Thymus (tissue), 11 donors: ENCODE measurements at regions not wholly inside any gene's neighbourhood (a gene's known extent, or its start where the extent isn't known, plus 50 kb on each side); places are given as distances from the start of the nearest gene placed in this dataset.

ENCODE experiments used
- DNase-seq, 9 donors: peaks; one replicate each; pipeline ENCODE4 v3.0.0-alpha.2; 2013; ENCODE audit warnings: low spot score in 9 of 9, low read depth in 6 of 9, missing footprints in 1 of 9
- H3K27ac ChIP-seq, 2 donors: one replicate each; pipeline ENCODE4 v1.5.1; 2013; ENCODE audit warnings: control low read depth in 1 of 2, low read depth in 1 of 2, low read length in 1 of 2, mild to moderate bottlenecking in 1 of 2, moderate library complexity in 1 of 2
- H3K27me3 ChIP-seq, 2 donors: one replicate each; pipeline ENCODE4 v1.5.1; 2013; ENCODE audit warnings: low read length in 1 of 2; ENCODE audit not compliant: control insufficient read depth in 2 of 2, insufficient read depth in 1 of 2
- H3K36me3 ChIP-seq, 2 donors: one replicate each; pipeline ENCODE4 v1.5.1; 2013; ENCODE audit warnings: low read length in 1 of 2, mild to moderate bottlenecking in 1 of 2, moderate library complexity in 1 of 2; ENCODE audit not compliant: control insufficient read depth in 2 of 2, insufficient read depth in 2 of 2
- H3K4me1 ChIP-seq, 2 donors: one replicate each; pipeline ENCODE4 v1.5.1; 2013; ENCODE audit warnings: low read length in 2 of 2; ENCODE audit not compliant: control insufficient read depth in 2 of 2, insufficient read depth in 2 of 2
- H3K4me3 ChIP-seq, 2 donors: one replicate each; pipeline ENCODE4 v1.5.1; 2013; ENCODE audit warnings: low read length in 2 of 2, control low read depth in 1 of 2, mild to moderate bottlenecking in 1 of 2
- H3K9me3 ChIP-seq, 2 donors: one replicate each; pipeline ENCODE4 v1.5.1; 2013; ENCODE audit warnings: low read length in 1 of 2, mild to moderate bottlenecking in 1 of 2; ENCODE audit not compliant: control insufficient read depth in 2 of 2, insufficient read depth in 1 of 2
- WGBS: extraction: QIAGEN DNeasy Blood & Tissue Kit; methylation state at CpG from one replicate; pipeline ENCODE4 v1.1.7; 2013; 5-methylcytosine and 5-hydroxymethylcytosine counted together
- donor health status: healthy.

DNA sequence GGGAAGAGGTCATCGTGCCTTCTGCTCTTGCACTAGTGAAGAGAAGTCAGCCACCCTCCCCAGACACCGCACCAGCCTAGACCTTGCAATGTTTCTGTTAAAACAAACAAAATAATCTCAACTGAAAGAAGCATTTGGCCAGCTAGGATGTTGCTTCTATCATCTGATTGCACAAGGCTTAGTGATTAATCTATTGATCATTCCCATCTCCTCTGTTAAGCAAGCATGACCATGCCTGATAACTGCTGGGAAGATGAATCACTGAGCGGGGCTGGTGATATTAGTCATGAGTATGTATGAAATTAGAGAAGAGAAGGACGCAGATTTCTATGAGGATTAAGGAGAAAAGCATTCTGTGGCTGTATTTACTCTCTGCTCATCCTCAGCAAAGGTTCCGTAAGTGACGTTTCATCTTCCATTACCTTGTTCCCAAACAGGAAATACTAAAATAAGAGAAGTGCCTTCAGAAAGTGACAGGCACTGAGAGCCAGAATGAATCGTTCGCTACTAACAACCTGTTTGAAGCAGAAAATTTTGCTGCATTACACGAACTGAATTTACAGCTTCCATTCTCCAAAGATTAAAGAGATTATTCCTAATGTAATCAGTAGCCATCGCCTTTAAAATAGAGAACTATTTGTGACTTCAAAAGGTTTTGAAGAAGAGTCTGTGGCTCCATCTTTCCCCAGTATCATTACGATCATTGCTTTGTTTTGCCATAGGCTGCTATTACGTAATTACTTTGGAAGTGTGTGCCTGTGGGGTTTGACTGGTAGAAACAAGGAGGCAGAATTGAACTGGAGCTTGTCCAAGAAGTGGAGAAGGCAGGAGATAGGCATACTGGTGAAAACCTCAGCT lies 219.1 kb downstream of the MED10 start:
- Histone ChIP-seq H3K4me3 (no peak overlapping the region), H3K9me3 (no peaks in the 10 kb centered on the region), H3K27ac (no peak overlapping the region), H3K27me3 (no peaks in the 10 kb centered on the region), H3K4me1 (no peaks in the 10 kb centered on the region), H3K36me3 (no peaks in the 10 kb centered on the region)
- WGBS = 83% methylated on average over 12 of the region's 12 CpGs
- DNase-seq = no peak

DNA sequence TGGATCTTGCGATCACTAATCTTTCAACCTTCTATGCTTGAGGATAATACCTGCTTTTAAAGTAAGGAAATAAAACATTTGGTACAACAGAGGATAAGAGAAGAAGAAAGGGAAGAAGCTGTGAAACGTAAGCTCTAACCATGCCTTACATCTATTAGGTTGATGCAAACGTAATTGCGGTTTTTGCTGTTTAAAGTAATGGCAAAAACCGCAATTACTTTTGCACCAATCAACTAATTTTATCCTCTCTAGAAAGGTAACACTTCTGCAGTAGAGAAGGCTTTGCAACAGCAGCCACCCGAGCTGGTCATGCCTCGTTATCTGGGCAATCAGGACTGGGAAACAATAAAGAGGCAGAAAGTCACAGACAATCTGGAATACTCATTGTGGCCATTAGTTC lies 224.1 kb downstream of the MED10 start:
- H3K27me3 ChIP-seq = no peaks in the 10 kb centered on the region
- WGBS = 86% methylated on average over 7 of the region's 7 CpGs
- no peak overlapping the region for H3K4me3 ChIP-seq
- H3K4me1 ChIP-seq = no peaks in the 10 kb centered on the region
- no peaks in the 10 kb centered on the region for H3K9me3 ChIP-seq
- no peaks in the 10 kb centered on the region for H3K36me3 ChIP-seq
- H3K27ac ChIP-seq = no peak overlapping the region
- no peak for DNase-seq

DNA sequence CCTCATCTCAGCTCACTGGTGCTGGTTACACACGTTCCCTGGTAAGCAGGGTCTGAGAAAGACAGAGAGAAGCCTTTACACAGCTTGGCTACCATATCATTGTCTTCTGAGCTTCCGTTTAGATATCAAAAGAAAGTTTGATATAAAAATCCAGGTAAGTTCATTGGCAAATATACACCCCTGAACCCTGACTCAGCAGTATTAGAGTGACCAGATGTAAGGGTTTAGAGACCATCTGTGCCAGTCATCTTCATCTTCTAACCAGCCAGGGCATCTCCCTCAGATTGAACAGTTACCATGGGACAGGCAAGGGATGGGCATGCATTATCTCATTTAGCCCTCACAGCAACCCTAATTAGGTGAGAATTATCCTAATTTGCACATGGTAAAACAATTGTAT lies 232.1 kb downstream of the MED10 start:
- WGBS = 83% methylated on average over 2 of the region's 2 CpGs
- DNase-seq = no peak
- Histone ChIP-seq H3K27ac (no peak overlapping the region), H3K36me3 (no peaks in the 10 kb centered on the region), H3K27me3 (no peaks in the 10 kb centered on the region), H3K9me3 (no peaks in the 10 kb centered on the region), H3K4me1 (no peaks in the 10 kb centered on the region), H3K4me3 (no peak overlapping the region)

DNA sequence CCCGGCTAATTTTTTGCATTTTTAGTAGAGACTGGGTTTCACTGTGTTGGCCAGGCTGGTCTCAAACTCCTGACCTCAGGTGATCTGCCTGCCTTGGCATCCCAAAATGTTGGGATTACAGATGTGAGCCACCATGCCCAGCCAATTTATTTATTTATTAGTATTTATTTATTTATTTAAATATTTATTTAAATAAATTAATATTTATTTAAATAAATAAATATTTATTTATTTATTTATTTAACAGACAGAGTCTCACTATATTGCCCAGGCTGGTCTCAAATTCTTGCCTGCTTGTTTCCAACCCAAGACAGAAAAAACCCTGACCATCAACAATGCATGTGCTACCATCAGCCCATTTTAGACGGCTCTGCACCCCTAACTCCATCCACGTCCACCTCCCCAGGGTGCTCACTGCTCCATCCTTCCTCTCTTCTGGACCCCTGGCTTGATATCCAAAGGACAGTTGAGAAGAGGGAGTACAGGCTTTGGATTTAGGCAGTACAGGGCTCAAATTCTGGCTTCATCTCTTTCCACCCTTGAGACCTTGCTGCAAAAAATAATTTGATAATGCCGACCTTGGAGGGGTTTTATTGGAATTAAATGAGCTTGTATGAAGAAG lies 232.6 kb downstream of the MED10 start:
- no peak overlapping the region for H3K4me3 ChIP-seq
- H3K27ac ChIP-seq = no peak overlapping the region
- no peak for DNase-seq
- no peaks in the 10 kb centered on the region for H3K4me1 ChIP-seq
- WGBS = 94% methylated on average over 4 of the region's 4 CpGs
- no peaks in the 10 kb centered on the region for H3K27me3 ChIP-seq
- H3K36me3 ChIP-seq = no peaks in the 10 kb centered on the region
- no peaks in the 10 kb centered on the region for H3K9me3 ChIP-seq

DNA sequence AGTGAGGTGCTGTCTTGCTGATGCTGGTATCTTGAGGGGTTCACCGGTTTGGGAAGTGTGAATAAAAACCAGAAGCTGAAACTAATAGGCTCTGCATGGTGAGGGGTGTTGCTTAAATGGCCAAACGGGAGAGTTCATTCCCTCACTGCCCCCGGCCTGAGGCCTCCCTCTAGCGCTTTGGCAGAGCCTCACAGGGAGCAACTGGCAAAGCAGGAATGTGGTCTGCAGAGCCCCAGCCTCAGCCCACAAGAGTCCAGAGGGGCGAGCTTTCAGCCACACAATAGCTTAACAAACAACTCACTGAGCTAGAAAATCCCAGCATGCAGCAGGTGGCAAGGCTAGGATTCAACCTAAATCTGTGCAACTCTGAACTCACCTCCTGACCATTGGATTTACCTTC lies 234.8 kb downstream of the MED10 start:
- no peak for DNase-seq
- WGBS = 54% methylated on average over 5 of the region's 5 CpGs
- Histone ChIP-seq H3K27ac (no peak overlapping the region), H3K27me3 (no peaks in the 10 kb centered on the region), H3K36me3 (no peaks in the 10 kb centered on the region), H3K4me1 (no peaks in the 10 kb centered on the region), H3K4me3 (no peak overlapping the region), H3K9me3 (no peaks in the 10 kb centered on the region)

DNA sequence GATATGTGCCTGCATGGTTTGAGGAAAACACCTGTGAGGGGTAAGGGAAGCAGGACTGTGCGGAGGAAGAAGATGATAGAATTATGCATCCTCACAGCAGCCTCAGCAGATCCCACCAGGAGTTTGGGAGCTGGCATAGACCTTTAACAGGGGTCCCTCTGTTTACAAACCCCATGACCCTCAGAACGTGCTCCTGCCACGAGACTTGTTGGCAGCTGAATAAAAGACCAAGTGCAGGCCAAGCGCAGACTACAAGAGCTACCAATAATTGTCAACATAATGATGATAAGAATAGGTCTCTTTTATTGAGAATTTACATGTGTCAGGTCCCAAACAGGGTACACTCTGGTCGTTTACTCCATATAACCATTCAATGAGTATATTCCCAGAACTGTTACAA lies 236.0 kb downstream of the MED10 start:
- no peaks in the 10 kb centered on the region for H3K9me3 ChIP-seq
- DNase-seq = no peak
- H3K4me3 ChIP-seq = no peak overlapping the region
- 82% methylated on average over 5 of the region's 5 CpGs for WGBS
- H3K27me3 ChIP-seq = no peaks in the 10 kb centered on the region
- H3K4me1 ChIP-seq = no peaks in the 10 kb centered on the region
- no peaks in the 10 kb centered on the region for H3K36me3 ChIP-seq
- H3K27ac ChIP-seq = no peak overlapping the region

DNA sequence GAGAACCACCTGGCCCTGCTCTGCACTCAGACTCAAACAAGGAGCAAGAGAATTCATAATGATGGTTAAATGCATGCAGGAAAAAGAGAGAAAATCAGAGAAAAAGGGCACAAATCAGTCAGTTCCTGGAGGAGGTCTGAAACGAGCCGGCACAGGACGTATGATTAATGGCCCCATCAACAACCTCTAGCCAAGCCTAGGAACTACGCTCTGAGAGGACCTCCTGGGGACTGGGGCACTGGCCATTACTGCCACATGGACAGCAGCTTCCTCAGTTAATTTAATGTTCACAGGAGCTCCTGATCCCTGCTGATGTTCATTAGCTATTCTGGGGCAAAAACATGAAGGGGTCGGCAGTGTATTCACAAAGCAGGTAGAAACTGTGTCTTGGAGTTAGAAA lies 238.1 kb downstream of the MED10 start:
- H3K36me3 ChIP-seq = no peaks in the 10 kb centered on the region
- 49% methylated on average over 5 of the region's 5 CpGs for WGBS
- DNase-seq = no peak

DNA sequence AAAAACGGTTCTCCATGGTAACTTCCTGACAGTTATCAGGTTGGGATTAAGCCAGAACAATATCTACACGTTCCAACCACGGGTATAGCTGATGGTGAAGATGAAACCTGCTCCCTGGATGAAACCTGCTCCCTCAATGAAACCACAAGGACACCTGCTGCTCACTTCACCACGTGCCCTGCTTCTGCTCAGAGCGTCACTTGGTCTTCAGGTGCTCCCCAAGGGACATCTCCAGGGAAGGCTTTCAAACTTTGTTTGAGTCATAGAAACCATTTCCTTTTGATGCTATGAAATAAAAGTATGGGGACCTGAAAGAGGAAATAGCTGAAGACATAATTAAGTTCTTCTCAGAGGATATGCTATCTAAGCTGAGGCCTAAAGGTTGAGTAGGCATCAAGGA lies 242.4 kb downstream of the MED10 start:
- Histone ChIP-seq H3K4me3 (no peak overlapping the region), H3K4me1 (no peaks in the 10 kb centered on the region), H3K9me3 (no peaks in the 10 kb centered on the region), H3K27ac (no peak overlapping the region), H3K36me3 (no peaks in the 10 kb centered on the region), H3K27me3 (no peaks in the 10 kb centered on the region)
- DNase-seq = no peak
- WGBS = 42% methylated on average over 5 of the region's 5 CpGs

More for the DNA sequence above, 238.1 kb downstream of the MED10 start:
- Histone ChIP-seq H3K4me3 (no peak overlapping the region), H3K9me3 (no peaks in the 10 kb centered on the region), H3K27me3 (no peaks in the 10 kb centered on the region), H3K4me1 (no peaks in the 10 kb centered on the region), H3K27ac (no peak overlapping the region)

DNA sequence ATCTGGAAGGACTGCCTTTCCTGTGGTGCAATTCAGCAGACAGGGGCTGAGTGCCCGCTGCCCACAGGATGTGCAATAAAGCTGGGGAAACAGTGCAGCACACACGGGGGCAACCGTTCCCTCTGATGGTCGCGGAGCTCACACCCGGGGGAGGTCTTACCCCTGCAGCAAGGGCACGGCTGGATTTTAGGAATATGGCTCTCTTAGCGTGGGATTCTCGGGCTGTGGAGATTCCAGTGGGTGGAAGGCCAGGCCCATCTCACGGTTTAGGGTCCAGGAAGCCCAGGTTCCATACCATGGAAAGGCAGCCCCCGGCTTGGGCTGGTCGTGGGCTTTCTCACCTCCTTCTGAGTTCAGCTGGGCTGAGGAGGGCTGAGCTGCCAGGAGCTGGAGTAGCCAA lies 244.1 kb downstream of the MED10 start:
- no peaks in the 10 kb centered on the region for H3K36me3 ChIP-seq
- 88% methylated on average over 12 of the region's 12 CpGs for WGBS
- DNase-seq = no peak
- no peaks in the 10 kb centered on the region for H3K9me3 ChIP-seq
- no peak overlapping the region for H3K27ac ChIP-seq
- no peak overlapping the region for H3K4me3 ChIP-seq
- no peaks in the 10 kb centered on the region for H3K4me1 ChIP-seq
- no peaks in the 10 kb centered on the region for H3K27me3 ChIP-seq
